ENCODE measurements at regions not wholly inside any gene's neighbourhood (a gene's known extent, or its start where the extent isn't known, plus 50 kb on each side); places are given as distances from the start of the nearest gene placed in this dataset.
A peak's percentile ranks its signal among the peaks of the same experiment; 100 is the strongest.

- DNase-seq (ENCODE audit: low spot score) (no peak), ATAC-seq (ENCODE audit: low FRiP score) (no peak)
- TF ChIP-seq, protein P1, sequence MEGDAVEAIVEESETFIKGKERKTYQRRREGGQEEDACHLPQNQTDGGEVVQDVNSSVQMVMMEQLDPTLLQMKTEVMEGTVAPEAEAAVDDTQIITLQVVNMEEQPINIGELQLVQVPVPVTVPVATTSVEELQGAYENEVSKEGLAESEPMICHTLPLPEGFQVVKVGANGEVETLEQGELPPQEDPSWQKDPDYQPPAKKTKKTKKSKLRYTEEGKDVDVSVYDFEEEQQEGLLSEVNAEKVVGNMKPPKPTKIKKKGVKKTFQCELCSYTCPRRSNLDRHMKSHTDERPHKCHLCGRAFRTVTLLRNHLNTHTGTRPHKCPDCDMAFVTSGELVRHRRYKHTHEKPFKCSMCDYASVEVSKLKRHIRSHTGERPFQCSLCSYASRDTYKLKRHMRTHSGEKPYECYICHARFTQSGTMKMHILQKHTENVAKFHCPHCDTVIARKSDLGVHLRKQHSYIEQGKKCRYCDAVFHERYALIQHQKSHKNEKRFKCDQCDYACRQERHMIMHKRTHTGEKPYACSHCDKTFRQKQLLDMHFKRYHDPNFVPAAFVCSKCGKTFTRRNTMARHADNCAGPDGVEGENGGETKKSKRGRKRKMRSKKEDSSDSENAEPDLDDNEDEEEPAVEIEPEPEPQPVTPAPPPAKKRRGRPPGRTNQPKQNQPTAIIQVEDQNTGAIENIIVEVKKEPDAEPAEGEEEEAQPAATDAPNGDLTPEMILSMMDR (IDR thresholded peaks at IDR 0.05) = no peak
Measured at GRCh38 chrX:39609941-39610340, 487.8 kb downstream of the BCOR start.

- TF ChIP-seq, protein P1 (IDR thresholded peaks at IDR 0.05) = no peak
- no peak for DNase-seq (ENCODE audit: low spot score)
Measured at GRCh38 chrX:39611468-39611867, 486.3 kb downstream of the BCOR start.

DNA sequence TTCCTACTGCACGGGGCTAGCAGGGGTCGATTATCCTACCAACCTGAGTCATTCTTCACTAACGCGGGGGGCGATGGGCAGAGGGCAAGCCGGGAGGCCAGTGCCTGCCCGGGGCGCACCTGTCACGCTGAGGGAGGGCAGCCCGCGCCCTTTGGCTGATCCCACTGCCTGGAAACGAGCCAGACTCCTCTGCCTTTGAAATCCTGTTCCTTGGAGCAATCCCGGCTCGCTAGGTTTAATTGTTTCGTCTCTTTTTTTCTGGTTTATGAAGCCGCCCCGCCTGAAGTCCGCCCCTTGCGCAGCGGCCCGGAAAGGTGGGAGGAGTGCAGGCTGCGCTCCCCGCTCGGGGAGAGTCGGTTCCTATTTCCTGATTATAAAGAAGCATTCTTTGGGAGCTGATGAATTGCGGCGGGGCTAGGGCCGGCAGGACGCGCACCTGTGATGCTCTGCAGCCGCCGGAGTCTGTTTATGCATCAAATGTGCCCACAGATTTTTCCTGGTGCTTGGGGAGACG lies 484.2 kb downstream of the BCOR start:
- ATAC-seq (ENCODE audit: low FRiP score) = peak; percentile 70
- DNase-seq (ENCODE audit: low spot score) = no peak
- TF ChIP-seq, protein P1 (IDR thresholded peaks at IDR 0.05) = no peak

More at GRCh38 chrX:39611468-39611867, 486.3 kb downstream of the BCOR start:
- no peak for ATAC-seq (ENCODE audit: low FRiP score)

- DNase-seq (ENCODE audit: low spot score) (no peak), ATAC-seq (ENCODE audit: low FRiP score) (no peak)
- TF ChIP-seq, protein P1 (IDR thresholded peaks at IDR 0.05) = no peak
Measured at GRCh38 chrX:39613997-39614679, 483.6 kb downstream of the BCOR start.

DNA sequence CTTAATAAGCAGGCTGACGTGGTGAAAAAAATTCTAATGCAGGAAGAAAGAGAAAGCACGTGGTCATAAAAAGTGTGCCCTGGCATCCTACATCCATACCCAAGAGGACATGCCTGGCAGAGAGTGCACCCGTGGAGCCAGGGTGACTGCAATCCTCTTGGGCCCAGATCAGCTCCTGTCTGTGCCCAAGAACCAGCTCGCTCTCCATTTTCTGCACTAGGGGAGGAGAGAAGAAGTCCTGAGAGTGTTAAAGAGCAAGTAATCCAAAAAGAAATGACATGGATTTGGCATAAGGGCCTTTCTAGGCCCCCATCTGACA lies 483.1 kb downstream of the BCOR start:
- ATAC-seq (ENCODE audit: low FRiP score) = no peak
- DNase-seq (ENCODE audit: low spot score) = no peak
- TF ChIP-seq, protein P1 (IDR thresholded peaks at IDR 0.05) = no peak

- DNase-seq (ENCODE audit: low spot score) = no peak
- TF ChIP-seq, protein P1 (IDR thresholded peaks at IDR 0.05) = no peak
- no peak for ATAC-seq (ENCODE audit: low FRiP score)
Measured at GRCh38 chrX:39616098-39616729, 481.5 kb downstream of the BCOR start.

- ATAC-seq (ENCODE audit: low FRiP score) (no peak), DNase-seq (ENCODE audit: low spot score) (no peak)
- TF ChIP-seq, protein P1 (IDR thresholded peaks at IDR 0.05) = no peak
Measured at GRCh38 chrX:39616731-39617130, 481.0 kb downstream of the BCOR start.
